Natural killer cell treated with Interleukin-12 subunit alpha and Interleukin-12 subunit beta and Interleukin-15 and Interleukin-18, amount 100 ng/mL, for 72 hours (primary cell): ENCODE measurements at regions not wholly inside any gene's neighbourhood (a gene's known extent, or its start where the extent isn't known, plus 50 kb on each side); places are given as distances from the start of the nearest gene placed in this dataset.
"Not testable (repeated sequence)": the region's sequence is repeated elsewhere in the genome, so short reads cannot be mapped to it uniquely, and the experiment has no call there.

ENCODE experiments used
- ATAC-seq, 2 donors: fragments of 150-1000 bp; cut with Tn5 transposase in 1 of 2; sonication (Bioruptor Pico), chemical (Tn5 transposase) in 1 of 2; 2 replicates each; pipeline ENCODE4 v1.10.0; 2021
- DNase-seq: peaks from one replicate; pipeline ENCODE4 v3.0.0; 2022; ENCODE audit warnings: low spot score
- H3K27ac Mint-ChIP-seq, 2 donors: 1 replicate in 1 of 2; 2 replicates in 1 of 2; pipeline ENCODE4 v1.8.0; 2022; ENCODE audit warnings: mixed read lengths in 2 of 2, mild to moderate bottlenecking in 1 of 2, moderate library complexity in 1 of 2
- H3K27me3 Mint-ChIP-seq, 2 donors: 1 replicate in 1 of 2; 2 replicates in 1 of 2; pipeline ENCODE4 v1.8.0; 2022; ENCODE audit warnings: mixed read lengths in 2 of 2
- H3K36me3 Mint-ChIP-seq: one replicate; pipeline ENCODE4 v1.8.0; 2022; ENCODE audit warnings: mixed read lengths
- H3K4me1 Mint-ChIP-seq, 2 donors: 1 replicate in 1 of 2; 2 replicates in 1 of 2; pipeline ENCODE4 v1.8.0; 2022; ENCODE audit warnings: low read depth in 2 of 2, mixed read lengths in 2 of 2, mild to moderate bottlenecking in 1 of 2
- H3K4me3 Mint-ChIP-seq: one replicate; pipeline ENCODE4 v1.8.0; 2022; ENCODE audit warnings: mixed read lengths
- H3K9me3 Mint-ChIP-seq: 2 replicates; pipeline ENCODE4 v1.8.0; 2022; ENCODE audit warnings: mixed read lengths

GRCh38 chr22:27242917-27243589, 558.5 kb downstream of the MN1 start:
- H3K4me3 Mint-ChIP-seq, result no peak overlapping the region
- ATAC-seq (no peak), DNase-seq (no peak)
- peaks cover 4% of the 10 kb centered on the region for H3K9me3 Mint-ChIP-seq
- H3K4me1 Mint-ChIP-seq, result peaks cover 12 to 15% of the 10 kb centered on the region in 2 donors
- no peaks in the 10 kb centered on the region for H3K36me3 Mint-ChIP-seq
- H3K27ac Mint-ChIP-seq, result no peak overlapping the region
- peaks cover 18 to 23% of the 10 kb centered on the region in 2 donors for H3K27me3 Mint-ChIP-seq

GRCh38 chr22:27244328-27244727, 557.2 kb downstream of the MN1 start:
- H3K4me3 Mint-ChIP-seq, result no peak overlapping the region
- H3K27me3 Mint-ChIP-seq, result peaks cover 16 to 23% of the 10 kb centered on the region in 2 donors
- no peak for ATAC-seq
- no peak for DNase-seq
- H3K4me1 Mint-ChIP-seq, result peaks cover 12 to 15% of the 10 kb centered on the region in 2 donors
- H3K36me3 Mint-ChIP-seq, result no peaks in the 10 kb centered on the region
- peaks cover 4% of the 10 kb centered on the region for H3K9me3 Mint-ChIP-seq
- no peak overlapping the region for H3K27ac Mint-ChIP-seq

GRCh38 chr22:27245056-27245455, 556.5 kb downstream of the MN1 start:
- Mint-ChIP-seq H3K36me3 (no peaks in the 10 kb centered on the region), H3K9me3 (peaks cover 4% of the 10 kb centered on the region), H3K4me1 (peaks cover 12 to 15% of the 10 kb centered on the region in 2 donors), H3K4me3 (no peak overlapping the region), H3K27ac (no peak overlapping the region), H3K27me3 (peaks cover 11 to 19% of the 10 kb centered on the region in 2 donors)
- DNase-seq (no peak), ATAC-seq (no peak)

- peaks cover 4% of the 10 kb centered on the region for H3K9me3 Mint-ChIP-seq
- DNase-seq, result no peak
- peaks cover 12 to 15% of the 10 kb centered on the region in 2 donors for H3K4me1 Mint-ChIP-seq
- no peak overlapping the region for H3K4me3 Mint-ChIP-seq
- peaks cover 13 to 17% of the 10 kb centered on the region in 2 donors for H3K27me3 Mint-ChIP-seq
- H3K36me3 Mint-ChIP-seq, result no peaks in the 10 kb centered on the region
- H3K27ac Mint-ChIP-seq, result no peak overlapping the region
- no peak for ATAC-seq
Observed at GRCh38 chr22:27246558-27246957, 555.0 kb downstream of the MN1 start.

- H3K9me3 Mint-ChIP-seq, result peaks cover 4% of the 10 kb centered on the region
- no peak overlapping the region for H3K4me3 Mint-ChIP-seq
- no peaks in the 10 kb centered on the region for H3K36me3 Mint-ChIP-seq
- peaks cover 9 to 12% of the 10 kb centered on the region in 2 donors for H3K27me3 Mint-ChIP-seq
- ATAC-seq (no peak), DNase-seq (no peak)
- peaks cover 12 to 19% of the 10 kb centered on the region in 2 donors for H3K4me1 Mint-ChIP-seq
- no peak overlapping the region for H3K27ac Mint-ChIP-seq
Observed at GRCh38 chr22:27247701-27248434, 553.7 kb downstream of the MN1 start.

GRCh38 chr22:27250418-27250817, 551.1 kb downstream of the MN1 start:
- DNase-seq (no peak), ATAC-seq (no peak)
- Mint-ChIP-seq H3K9me3 (peaks cover 6% of the 10 kb centered on the region), H3K4me3 (no peak overlapping the region), H3K27ac (no peak overlapping the region), H3K27me3 (peaks cover 10 to 15% of the 10 kb centered on the region in 2 donors), H3K4me1 (peaks cover 12 to 20% of the 10 kb centered on the region in 2 donors), H3K36me3 (peaks cover 2% of the 10 kb centered on the region)

GRCh38 chr22:27250886-27251285, 550.7 kb downstream of the MN1 start:
- Mint-ChIP-seq H3K9me3 (peaks cover 9% of the 10 kb centered on the region), H3K27me3 (peaks cover 13 to 19% of the 10 kb centered on the region in 2 donors), H3K27ac (no peak overlapping the region), H3K4me3 (no peak overlapping the region), H3K36me3 (peaks cover 7% of the 10 kb centered on the region), H3K4me1 (peaks cover 12 to 20% of the 10 kb centered on the region in 2 donors)
- DNase-seq (no peak), ATAC-seq (no peak)

GRCh38 chr22:27251563-27251962, 550.0 kb downstream of the MN1 start:
- Mint-ChIP-seq H3K27me3 (peaks cover 9 to 15% of the 10 kb centered on the region in 2 donors), H3K36me3 (peaks cover 7% of the 10 kb centered on the region), H3K9me3 (peaks cover 7% of the 10 kb centered on the region), H3K4me1 (peaks cover 10 to 18% of the 10 kb centered on the region in 2 donors), H3K27ac (no peak overlapping the region), H3K4me3 (no peak overlapping the region)
- ATAC-seq (no peak), DNase-seq (no peak)

- H3K9me3 Mint-ChIP-seq, result peaks cover 5% of the 10 kb centered on the region
- H3K4me3 Mint-ChIP-seq, result no peak overlapping the region
- ATAC-seq (no peak), DNase-seq (no peak)
- H3K4me1 Mint-ChIP-seq, result peaks cover 4 to 9% of the 10 kb centered on the region in 2 donors
- H3K27me3 Mint-ChIP-seq, result peaks cover 7 to 10% of the 10 kb centered on the region in 2 donors
- H3K27ac Mint-ChIP-seq, result no peak overlapping the region
- H3K36me3 Mint-ChIP-seq, result peaks cover 7% of the 10 kb centered on the region
Observed at GRCh38 chr22:27252282-27253049, 549.1 kb downstream of the MN1 start.

GRCh38 chr22:27253108-27253902, 548.3 kb downstream of the MN1 start:
- DNase-seq (no peak), ATAC-seq (no peak)
- H3K9me3 Mint-ChIP-seq, result peaks cover 5% of the 10 kb centered on the region
- H3K27ac Mint-ChIP-seq, result no peak overlapping the region
- H3K27me3 Mint-ChIP-seq, result peaks cover 13 to 18% of the 10 kb centered on the region in 2 donors
- H3K4me1 Mint-ChIP-seq, result peaks cover 0 to 5% of the 10 kb centered on the region in 2 donors
- peaks cover 7% of the 10 kb centered on the region for H3K36me3 Mint-ChIP-seq
- no peak overlapping the region for H3K4me3 Mint-ChIP-seq

- not testable (repeated sequence) for H3K9me3 Mint-ChIP-seq, H3K36me3 Mint-ChIP-seq, H3K27ac Mint-ChIP-seq, H3K4me1 Mint-ChIP-seq, ATAC-seq, H3K4me3 Mint-ChIP-seq, DNase-seq
- H3K27me3 Mint-ChIP-seq, result peaks cover 15 to 21% of the 10 kb centered on the region in 2 donors
Observed at GRCh38 chr22:27254063-27254462, 547.5 kb downstream of the MN1 start.

GRCh38 chr22:27255580-27255979, 546.0 kb downstream of the MN1 start:
- ATAC-seq, result no peak
- peaks cover 8% of the 10 kb centered on the region for H3K9me3 Mint-ChIP-seq
- H3K27me3 Mint-ChIP-seq, result peaks cover 20 to 25% of the 10 kb centered on the region in 2 donors
- peaks cover 3 to 5% of the 10 kb centered on the region in 2 donors for H3K4me1 Mint-ChIP-seq
- H3K27ac Mint-ChIP-seq, result no peak overlapping the region
- no peak overlapping the region for H3K4me3 Mint-ChIP-seq
- H3K36me3 Mint-ChIP-seq, result peaks cover 7% of the 10 kb centered on the region
- DNase-seq, result no peak

- ATAC-seq (no peak), DNase-seq (no peak)
- Mint-ChIP-seq H3K27me3 (peaks cover 19 to 21% of the 10 kb centered on the region in 2 donors), H3K4me3 (no peak overlapping the region), H3K4me1 (peaks cover under 1 to 3% of the 10 kb centered on the region in 2 donors), H3K9me3 (peaks cover 8% of the 10 kb centered on the region), H3K27ac (no peak overlapping the region), H3K36me3 (peaks cover 7% of the 10 kb centered on the region)
Observed at GRCh38 chr22:27257987-27258386, 543.6 kb downstream of the MN1 start.
